ENCODE measurements at regions not wholly inside any gene's neighbourhood (a gene's known extent, or its start where the extent isn't known, plus 50 kb on each side); places are given as distances from the start of the nearest gene placed in this dataset.
A peak's percentile ranks its signal among the peaks of the same experiment; 100 is the strongest.
"Not testable (repeated sequence)": the region's sequence is repeated elsewhere in the genome, so short reads cannot be mapped to it uniquely, and the experiment has no call there.

DNA sequence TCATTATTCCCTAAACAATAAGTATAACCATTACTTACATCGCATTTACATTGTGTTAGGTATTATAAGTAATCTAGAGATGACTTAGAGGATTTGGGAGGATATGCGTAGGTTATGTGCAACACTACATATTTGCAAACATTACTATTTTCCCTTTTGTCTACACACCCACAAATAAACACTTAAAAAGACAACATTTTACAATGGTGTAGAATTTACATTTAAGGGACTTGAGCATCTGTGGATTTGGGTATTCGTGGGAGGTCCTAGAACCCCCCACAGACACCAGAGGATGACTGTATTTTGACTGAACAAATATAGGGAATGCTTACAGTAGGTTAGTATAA, 220.2 kb upstream of the MYO3A start:
- DNase-seq (ENCODE audit: low spot score), result no peak

DNA sequence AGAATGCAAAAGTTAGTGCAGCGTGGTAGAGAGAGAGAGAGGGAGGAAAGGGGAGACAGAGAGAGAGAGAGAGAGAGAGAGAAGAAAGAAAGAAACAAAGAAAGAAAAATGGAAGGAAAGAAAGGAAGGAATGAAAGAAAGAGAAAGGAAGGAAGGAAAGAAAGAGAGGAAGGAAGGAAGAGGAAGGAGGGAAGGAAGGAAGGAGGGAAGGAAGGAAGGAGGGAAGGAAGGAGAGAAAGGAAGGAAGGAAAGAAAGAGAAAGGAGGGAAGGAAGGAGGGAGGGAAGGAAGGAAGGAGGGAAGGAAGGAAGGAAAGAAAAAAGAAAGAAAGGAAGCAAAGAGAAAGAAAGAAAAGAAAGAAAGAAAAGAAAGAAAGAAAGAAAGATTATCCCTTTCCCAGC, 209.8 kb upstream of the MYO3A start:
- no peak for DNase-seq (ENCODE audit: low spot score)

DNA sequence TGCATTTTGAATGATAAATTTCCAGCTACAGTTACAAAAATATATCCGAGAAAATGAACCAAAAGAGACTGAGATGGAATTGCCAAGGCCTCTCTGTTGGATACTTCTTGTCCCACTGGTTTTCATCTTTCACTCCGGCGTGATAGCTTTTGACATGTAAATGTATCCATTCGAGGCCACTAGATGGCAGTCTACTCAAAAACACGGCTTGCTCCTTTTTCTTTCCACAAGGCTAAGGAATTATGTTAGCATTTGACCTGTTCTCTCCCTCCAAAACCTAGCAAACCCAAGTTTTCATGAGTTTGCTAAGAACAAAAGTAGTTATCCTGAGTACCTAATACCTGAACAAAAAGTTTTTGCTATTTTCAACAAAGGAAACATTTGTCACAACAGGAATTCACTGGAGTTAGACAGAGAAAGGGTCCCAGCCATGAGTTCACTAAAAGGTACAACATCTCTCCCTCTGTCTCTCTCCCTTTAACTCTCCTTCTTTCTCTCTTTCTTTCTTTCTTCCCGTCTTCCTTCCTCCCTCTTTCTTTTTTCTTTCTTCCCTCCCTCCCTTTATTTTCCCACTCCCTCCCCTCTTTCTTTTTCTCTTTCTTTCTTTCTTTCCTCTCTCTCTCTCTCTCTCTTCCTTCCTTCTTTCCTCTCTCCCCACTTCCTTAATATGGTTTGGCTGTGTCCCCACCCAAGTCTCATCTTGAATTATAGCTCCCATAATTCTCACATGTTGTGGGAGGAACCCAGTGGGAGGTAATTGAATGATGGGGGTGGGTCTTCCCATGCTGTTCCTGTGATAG, 207.9 kb upstream of the MYO3A start:
- DNase-seq (ENCODE audit: low spot score), result peak; percentile 71

DNA sequence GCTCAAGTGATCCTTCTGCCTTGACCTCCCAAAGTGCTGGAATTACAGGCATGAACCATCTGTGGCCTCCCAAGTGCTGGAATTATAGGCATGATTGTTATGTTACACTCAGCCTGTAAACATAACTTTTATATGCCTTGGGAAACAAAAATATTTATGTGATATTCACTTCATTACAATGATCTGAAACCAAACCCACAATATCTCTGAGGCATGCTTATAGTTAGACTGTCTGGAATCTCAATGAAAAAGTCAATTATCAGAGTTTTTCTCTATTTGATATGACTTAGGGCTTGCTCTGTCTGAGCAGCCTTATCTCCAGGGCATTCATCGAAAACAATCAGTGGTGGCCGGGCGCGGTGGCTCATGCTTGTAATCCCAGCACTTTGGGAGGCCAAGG, 195.3 kb upstream of the MYO3A start:
- no peak for DNase-seq (ENCODE audit: low spot score)

DNA sequence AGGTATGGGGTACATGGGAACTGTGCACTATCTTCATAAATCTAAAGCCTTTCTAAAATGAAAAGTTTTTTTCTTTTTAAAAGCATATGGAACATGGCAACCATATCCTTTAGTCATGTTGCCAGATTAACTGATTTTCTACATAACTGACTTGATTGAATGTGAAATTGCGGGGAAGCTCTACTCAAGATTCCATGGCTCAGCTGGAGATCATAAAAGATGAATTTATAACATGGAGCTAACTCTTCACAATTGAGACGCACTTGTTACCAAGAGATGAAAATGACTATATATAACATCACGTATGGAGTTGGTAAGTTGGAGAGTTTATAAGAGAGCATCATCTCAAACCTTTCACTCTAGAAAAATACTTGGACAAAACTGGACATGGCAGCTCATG, 190.2 kb upstream of the MYO3A start:
- DNase-seq (ENCODE audit: low spot score), result no peak

DNA sequence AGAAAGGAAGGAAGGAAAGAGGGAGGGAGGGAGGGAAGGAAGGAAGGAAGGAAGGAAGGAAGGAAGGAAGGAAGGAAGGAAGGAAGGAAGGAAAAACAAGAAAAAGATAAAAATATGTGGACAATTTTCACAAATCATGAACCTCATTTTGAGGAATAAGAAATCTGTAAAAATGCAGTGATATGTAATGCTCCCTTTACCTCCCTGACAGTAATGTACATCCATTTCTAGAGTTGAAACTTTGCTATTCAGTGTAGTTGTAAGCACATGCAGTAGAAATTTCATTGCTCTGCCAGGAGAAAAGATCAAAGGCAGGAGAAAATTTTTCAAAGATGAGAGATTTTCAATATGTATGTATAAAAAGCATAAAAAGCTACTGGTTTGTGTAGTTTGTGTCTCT, 189.5 kb upstream of the MYO3A start:
- DNase-seq (ENCODE audit: low spot score), result no peak

DNA sequence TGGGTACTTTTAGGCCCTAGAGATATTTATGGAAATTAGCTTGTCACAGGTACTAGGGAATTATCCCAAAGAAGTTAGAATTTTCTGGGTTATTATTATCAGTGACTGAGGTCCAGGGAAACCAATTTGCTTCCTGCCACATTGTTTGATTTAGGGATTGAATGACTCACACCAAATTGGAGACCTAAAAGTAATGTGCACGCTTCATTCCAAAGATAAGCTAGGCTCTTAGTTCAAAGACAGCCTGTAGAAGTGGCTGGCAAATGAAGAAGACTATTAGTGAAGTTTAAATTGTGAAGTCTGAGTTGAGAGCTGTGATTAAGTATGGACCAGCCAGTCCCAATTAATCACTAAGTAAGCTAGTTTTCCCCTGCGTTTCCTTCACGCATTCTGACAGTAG, 188.1 kb upstream of the MYO3A start:
- DNase-seq (ENCODE audit: low spot score), result no peak

DNA sequence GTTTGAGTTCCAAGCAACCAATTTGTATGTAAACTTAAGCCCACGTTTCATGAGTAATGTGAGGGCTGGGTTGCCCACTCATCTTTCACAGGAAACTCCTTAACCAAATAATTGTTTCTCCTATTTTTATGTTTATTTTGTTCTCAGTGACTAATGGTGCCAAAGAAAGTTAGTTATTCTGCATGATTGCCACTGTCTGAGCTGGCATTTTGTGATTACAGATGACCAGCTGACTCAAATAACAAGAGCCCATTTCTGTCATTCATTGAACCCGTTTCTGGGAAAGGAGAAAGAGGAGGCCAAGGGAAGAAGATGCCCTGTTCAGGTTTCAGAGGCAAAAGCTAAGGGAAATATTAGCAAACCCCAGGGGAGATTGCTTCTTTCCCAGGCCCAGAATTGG, 186.9 kb upstream of the MYO3A start:
- DNase-seq (ENCODE audit: low spot score), result no peak

DNA sequence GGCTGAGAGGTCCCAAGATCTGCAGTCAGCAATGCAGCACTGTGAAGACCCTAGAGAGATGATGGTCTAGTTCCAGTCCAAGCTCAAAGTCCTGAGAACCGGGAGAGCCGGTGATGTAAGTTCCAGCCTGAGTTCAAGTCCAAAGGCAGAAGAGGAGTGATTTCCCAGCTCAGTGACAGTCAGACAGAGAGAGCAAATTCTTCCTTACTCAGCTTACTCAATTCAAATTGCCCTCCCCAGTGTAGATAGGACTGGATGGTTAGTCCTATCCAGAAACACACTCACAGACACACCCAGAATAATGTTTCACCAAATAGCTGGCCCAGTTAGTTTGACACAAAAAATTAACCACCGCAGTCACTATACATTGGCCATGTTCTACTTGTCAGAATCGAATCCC, 185.5 kb upstream of the MYO3A start:
- no peak for DNase-seq (ENCODE audit: low spot score)

DNA sequence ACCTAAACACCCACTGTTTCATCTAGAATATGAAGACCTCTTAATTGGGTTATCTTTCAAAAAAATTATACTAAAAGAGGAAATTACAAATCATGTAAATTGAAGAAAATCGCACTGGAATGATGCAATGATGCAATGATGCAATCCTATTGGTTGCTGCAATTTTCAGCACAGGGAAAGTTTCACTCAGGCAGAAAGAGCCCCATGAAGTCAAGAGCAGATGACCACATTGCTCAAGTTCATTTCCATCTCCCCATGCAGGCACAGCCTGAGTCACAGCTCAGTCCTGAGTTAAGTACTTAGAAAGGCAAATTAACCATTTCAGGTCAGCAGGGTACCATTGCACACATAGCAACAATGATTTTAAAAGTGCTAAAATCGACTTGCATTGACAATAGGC, 180.3 kb upstream of the MYO3A start:
- DNase-seq (ENCODE audit: low spot score), result no peak

DNA sequence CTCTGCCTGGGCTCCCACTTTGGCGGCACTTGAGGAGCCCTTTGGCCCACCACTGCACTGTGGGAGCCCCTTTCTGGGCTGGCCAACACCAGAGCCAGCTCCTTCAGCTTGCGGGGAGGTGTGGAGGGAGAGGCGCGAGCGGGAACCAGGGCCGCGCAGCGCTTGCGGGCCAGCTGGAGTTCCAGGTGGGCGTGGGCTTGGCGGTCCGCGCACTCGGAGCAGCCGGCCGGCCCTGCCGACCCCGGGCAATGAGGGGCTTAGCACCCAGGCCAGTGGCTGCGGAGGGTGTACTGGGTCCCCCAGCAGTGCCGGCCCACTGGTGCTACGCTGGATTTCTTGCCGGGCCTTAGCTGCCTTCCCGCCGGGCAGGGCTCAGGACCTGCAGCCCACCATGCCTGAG, 178.2 kb upstream of the MYO3A start:
- not testable (repeated sequence) for DNase-seq (ENCODE audit: low spot score)

DNA sequence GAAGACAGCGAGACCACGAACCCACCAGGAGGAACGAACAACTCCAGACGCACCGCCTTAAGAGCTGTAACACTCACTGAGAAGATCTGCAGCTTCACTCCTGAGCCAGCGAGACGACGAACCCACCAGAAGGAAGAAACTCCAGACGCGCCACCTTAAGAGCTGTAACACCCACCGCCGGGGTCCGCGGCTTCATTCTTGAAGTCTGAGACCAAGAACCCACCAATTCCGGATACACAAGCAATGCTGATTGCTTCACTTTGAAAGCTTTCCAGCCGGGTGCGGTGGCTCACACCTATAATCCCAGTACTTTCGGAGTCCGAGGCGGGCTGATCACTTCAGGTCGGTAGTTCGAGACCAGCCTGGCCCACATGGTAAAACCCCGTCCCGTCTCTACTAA, 177.2 kb upstream of the MYO3A start:
- no peak for DNase-seq (ENCODE audit: low spot score)

DNA sequence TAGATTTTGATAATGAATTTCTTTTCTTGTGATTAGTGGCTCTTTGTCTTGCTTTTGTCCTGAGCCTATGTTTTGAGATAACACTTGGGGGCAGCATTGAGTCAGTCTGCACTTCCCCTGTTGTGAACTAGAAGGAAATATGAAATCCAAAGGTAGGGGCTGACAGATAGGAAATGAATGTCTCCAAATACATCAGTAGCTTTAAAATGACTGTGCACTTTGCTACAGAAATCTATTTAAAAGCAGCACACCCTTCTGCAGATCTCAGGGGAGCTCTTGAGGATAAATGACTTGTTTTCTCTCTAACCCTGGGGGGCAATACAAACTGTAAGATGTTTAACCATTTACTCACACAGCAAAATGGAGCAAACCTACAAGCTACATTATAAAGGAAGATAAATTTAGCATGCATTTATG, 176.0 kb upstream of the MYO3A start:
- peak; percentile 63 for DNase-seq (ENCODE audit: low spot score)

DNA sequence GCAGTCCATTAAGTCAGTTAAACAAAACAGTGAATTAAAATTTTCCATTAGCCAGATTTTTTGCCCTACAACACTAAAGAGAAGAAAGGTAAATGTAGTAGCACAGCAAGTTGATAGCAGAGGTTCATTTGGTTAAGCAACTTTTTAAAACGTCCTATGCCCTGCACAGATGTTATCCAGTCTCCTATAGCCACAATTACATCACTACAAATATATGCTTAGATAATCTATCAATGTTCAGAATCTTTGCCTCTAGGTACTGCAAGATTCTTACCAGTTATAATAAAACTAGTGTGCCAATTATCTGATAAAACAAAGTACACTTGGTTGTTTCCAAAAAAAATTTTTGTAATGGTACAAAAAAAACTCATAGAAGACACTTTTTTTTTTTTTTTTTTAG, 175.5 kb upstream of the MYO3A start:
- DNase-seq (ENCODE audit: low spot score), result peak; percentile 47

DNA sequence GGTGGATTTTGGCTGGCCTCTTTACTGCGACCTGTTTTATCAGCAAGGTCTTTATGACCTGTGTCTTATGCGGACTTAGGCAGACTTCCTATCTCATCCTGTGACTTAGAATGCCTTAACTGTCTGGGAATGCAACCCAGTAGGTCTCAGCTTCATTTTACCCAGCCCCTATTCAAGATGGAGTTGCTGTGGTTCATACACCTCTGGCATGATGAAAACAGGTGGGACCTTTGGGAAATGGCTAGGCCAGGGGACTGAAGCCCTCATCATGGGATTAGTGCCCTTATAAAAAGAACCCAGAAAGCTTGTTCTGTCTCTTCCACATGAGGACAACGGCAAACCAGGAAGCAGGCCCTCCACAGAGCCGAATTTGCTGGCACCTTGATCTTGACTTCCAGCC, 172.1 kb upstream of the MYO3A start:
- DNase-seq (ENCODE audit: low spot score), result no peak

DNA sequence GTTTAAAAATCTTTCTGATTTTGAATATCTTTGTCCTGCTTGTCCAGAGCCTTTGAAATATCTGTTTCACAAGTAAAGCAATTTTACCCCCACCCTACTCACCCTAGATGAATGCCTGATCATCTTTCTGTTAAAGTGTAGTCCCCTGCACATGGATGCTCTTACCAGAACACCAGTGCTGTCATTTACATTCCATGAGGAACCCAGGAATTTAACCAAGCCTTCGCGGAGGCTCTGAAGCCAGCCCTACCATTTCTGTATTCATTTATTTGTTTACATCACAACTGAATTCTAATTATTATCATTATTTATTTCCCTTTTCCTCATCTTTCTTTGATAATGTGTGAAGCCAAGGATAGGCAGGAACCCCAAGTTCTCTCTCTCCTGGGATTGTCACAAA, 167.8 kb upstream of the MYO3A start:
- DNase-seq (ENCODE audit: low spot score), result no peak

DNA sequence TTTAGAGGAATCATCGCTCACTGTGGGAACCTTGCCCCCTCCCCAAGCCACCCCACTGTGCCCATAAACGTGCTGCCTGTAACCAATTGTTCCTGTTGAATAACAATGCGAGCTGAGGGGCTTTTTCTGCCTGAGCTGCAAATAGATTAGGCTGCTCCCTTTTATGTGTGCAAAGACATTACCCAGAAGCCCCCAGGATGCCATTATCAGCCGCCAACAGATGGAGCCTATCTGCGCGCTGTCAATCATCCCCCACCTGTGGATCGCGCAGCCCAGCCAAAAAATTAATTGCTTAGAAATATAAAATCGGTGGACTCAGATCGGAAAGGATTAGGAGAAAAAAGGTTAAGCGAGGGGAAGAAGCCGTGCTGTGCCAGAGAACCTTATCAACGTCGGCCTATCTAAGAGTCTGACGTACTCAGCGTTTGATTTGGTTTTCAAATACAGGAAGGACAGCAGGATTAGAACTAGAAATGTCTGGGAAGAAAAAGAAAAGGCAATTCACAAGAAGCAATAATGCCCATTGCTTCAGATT, 167.3 kb upstream of the MYO3A start:
- DNase-seq (ENCODE audit: low spot score), result no peak

DNA sequence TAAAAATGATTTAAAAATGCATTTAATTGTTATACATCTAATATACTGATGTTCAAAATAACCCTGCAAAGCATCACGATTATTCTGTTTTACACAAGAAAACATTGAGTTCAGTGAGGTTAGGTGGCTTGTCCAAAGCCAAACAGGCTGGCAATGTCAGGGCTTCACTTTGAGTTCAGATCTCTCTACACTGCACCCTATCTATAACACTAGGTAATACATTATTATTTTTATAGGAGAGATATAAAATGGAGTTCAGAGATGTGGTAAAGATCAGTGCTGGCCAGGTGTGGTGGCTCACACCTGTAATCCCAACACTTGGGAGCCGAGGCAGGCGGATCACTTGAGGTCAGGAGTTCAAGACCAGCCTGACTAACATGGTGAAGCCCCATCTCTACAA, 165.9 kb upstream of the MYO3A start:
- no peak for DNase-seq (ENCODE audit: low spot score)

DNA sequence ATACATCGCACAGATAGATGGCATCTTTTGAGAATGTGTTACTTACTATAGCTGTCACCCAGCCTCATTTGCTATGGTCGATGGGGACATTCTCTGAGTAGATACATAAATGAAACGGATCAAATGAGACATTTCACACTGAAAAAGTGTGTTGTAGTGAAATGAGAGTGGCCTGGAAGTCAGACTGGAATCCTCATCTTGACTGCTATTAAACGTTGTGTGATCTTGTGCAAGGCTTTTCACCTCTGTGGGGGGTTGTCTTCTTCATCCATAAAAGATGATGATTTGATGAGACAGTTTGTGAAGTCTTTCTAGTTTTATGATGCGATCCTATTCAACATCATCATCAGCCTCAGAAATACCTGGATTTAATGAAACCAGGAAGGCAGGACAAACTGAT, 155.4 kb upstream of the MYO3A start:
- DNase-seq (ENCODE audit: low spot score), result no peak

DNA sequence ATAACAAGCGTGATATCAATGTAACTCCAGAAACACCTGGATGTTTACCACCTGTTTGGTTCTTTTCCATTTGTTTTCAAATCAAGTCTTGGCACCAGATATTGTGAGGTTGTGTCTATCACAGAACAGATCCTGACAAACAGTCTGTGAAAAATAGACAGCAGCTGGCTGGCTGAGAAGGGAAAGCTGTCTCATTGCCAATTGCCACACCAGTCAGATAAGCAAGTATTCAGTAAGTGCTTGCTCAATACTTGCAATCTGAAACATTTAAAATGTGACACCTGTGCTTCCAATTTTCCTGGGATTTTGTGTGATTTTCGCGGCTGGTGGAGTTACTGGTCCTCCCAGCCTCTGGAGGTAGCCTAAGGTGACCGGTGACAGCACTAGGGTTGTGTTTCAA, 147.9 kb upstream of the MYO3A start:
- DNase-seq (ENCODE audit: low spot score), result no peak

DNA sequence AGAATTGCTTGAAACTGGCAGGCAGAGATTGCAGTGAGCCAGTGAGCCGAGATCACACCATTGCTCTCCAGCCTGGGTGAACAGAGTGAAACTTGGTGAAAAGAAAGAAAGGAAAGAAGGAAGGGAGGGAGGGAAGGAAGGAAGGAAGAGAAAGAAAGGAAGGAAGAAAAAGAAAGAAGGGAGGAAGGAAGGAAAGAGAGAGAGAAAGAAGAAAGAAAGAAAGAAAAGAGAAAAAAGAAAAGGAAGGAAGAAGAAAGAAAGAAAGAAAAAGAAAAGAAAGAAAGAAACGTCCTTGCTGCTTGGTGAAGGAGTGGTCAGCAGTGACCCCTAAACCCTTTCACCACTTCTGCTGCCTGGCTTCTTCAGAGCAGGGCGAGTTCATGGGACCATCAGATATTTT, 147.1 kb upstream of the MYO3A start:
- DNase-seq (ENCODE audit: low spot score), result no peak

DNA sequence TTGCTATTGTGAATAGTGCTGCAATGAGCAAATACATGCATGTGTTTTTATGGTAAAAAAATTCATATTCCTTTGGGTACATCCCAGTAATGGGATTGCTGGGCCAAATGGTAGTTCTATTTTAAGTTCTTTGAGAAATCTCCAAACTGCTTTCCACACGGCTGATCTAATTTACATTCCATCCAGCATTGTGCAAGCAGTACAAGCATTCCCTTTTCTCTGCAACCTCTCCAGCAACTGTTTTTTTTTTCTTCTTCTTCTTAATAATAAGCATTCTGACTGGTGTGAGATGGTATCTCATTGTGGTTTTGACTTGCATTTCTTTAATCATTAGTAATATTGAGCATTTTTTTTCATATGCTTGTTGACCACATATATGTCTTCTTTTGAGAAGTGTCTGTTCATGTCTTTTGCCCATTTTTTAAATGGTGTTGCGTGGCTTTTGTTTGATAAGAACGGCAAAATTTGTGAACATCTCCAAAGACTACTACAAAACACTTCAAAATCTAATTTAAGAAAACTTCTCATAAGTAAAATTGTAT, 136.1 kb upstream of the MYO3A start:
- no peak for DNase-seq (ENCODE audit: low spot score)

DNA sequence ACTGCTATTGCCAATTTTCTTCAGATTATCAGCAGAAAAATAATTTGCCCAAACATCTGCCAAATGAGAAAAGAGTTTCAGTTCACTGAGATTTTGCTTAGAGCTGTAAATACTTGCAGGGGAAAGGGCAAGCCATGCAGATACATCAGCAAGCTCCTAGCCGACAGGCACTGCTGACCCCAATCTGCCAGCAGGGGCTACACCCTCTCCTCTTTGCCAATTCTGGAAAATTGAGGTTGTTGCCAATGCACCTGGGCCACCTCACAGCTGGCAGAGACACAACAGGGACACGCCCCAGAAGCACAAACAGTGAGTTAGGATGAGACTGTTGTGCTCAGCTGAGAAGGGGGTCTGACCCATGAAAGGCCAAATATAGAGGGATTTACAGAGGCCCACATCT, 129.5 kb upstream of the MYO3A start:
- DNase-seq (ENCODE audit: low spot score), result no peak

DNA sequence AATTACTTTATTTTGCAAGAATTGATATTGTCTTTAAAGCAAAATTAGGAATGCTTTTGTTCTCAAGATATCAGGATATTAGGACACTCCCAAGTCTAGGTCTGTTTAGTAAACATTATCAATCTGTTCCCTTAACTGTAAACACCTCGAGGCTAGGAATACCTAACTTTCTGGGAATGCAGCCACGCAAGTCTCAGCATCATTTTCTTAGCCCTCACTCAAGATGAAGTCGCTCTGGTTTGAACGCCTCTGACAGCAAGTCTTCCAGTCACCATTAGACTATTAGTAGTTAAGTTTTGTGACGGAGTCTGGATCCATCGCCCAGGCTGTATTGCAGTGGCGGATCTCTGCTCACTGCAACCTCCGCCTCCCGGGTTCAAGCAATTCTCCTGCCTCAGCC, 128.0 kb upstream of the MYO3A start:
- DNase-seq (ENCODE audit: low spot score), result no peak

All from umbilical cord (tissue), 1 donor.